ENCODE measurements at regions not wholly inside any gene's neighbourhood (a gene's known extent, or its start where the extent isn't known, plus 50 kb on each side); places are given as distances from the start of the nearest gene placed in this dataset.

GRCh38 chrX:56503941-56504673 lies 59.3 kb upstream of the UBQLN2 start:
- no peak overlapping the region for H3K27ac ChIP-seq
- H3K4me1 ChIP-seq: no peaks in the 10 kb centered on the region
- no peak overlapping the region for H3K4me3 ChIP-seq
- H3K27me3 ChIP-seq: no peaks in the 10 kb centered on the region
- no peak for DNase-seq
- H3K9me3 ChIP-seq: no peaks in the 10 kb centered on the region
- no peak for TF ChIP-seq POLR2A (IDR thresholded peaks at IDR 0.05)
- TF ChIP-seq, protein P1, sequence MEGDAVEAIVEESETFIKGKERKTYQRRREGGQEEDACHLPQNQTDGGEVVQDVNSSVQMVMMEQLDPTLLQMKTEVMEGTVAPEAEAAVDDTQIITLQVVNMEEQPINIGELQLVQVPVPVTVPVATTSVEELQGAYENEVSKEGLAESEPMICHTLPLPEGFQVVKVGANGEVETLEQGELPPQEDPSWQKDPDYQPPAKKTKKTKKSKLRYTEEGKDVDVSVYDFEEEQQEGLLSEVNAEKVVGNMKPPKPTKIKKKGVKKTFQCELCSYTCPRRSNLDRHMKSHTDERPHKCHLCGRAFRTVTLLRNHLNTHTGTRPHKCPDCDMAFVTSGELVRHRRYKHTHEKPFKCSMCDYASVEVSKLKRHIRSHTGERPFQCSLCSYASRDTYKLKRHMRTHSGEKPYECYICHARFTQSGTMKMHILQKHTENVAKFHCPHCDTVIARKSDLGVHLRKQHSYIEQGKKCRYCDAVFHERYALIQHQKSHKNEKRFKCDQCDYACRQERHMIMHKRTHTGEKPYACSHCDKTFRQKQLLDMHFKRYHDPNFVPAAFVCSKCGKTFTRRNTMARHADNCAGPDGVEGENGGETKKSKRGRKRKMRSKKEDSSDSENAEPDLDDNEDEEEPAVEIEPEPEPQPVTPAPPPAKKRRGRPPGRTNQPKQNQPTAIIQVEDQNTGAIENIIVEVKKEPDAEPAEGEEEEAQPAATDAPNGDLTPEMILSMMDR (IDR thresholded peaks at IDR 0.05): no peak
- no peaks in the 10 kb centered on the region for H3K36me3 ChIP-seq

- H3K27me3 ChIP-seq: no peaks in the 10 kb centered on the region
- TF ChIP-seq, protein P1 (IDR thresholded peaks at IDR 0.05): no peak
- TF ChIP-seq POLR2A (IDR thresholded peaks at IDR 0.05): no peak
- no peaks in the 10 kb centered on the region for H3K36me3 ChIP-seq
- no peaks in the 10 kb centered on the region for H3K4me1 ChIP-seq
- H3K4me3 ChIP-seq: no peak overlapping the region
- DNase-seq: no peak
- H3K9me3 ChIP-seq: no peaks in the 10 kb centered on the region
- no peak overlapping the region for H3K27ac ChIP-seq
Measured at GRCh38 chrX:56505866-56506265, 57.6 kb upstream of the UBQLN2 start.

All from Peyer's patch (tissue), 4 donors.